A673 (cell line): ENCODE measurements at regions not wholly inside any gene's neighbourhood (a gene's known extent, or its start where the extent isn't known, plus 50 kb on each side); places are given as distances from the start of the nearest gene placed in this dataset.

Experiments used
- BruUV-seq: library from RNA; stranded (reverse); fragments of 400-500 nt; replicated peaks from 2 replicates; lab custom pipeline; 2021; lab: Mats Ljungman, UMichigan
- CTCF ChIA-PET: fragments of 300-600 bp; sonication (Branson Sonifier 250); formaldehyde crosslinking; loops from one replicate; lab custom pipeline; 2022; ENCODE audit warnings: antibody characterized with exemption; lab: Charles Lee
- POLR2A ChIA-PET: fragments of 300-600 bp; sonication (Branson Sonifier 250); formaldehyde crosslinking; loops from one replicate; lab custom pipeline; 2022; ENCODE audit warnings: antibody characterized with exemption; ENCODE audit not compliant: low non-redundant PET; lab: Charles Lee
- DNase-seq: peaks from one replicate; pipeline ENCODE4 v3.0.0-alpha.2; 2015; ENCODE audit warnings: low spot score
- H3K27ac ChIP-seq: fragments of 200-600 bp; sonication (generic); 2 replicates; pipeline ENCODE4 v1.5.1; 2016; ENCODE audit warnings: mixed run types, low read depth, mild to moderate bottlenecking, mixed read lengths, antibody characterized with exemption, low read length; ENCODE audit not compliant: poor library complexity, severe bottlenecking
- H3K27me3 ChIP-seq: fragments of 200-600 bp; sonication (generic); replicated peaks from 2 replicates; pipeline ENCODE4 v1.6.1; 2017; ENCODE audit warnings: mixed run types, low read depth, mild to moderate bottlenecking, mixed read lengths, antibody characterized with exemption, low read length; ENCODE audit not compliant: insufficient read depth, poor library complexity
- H3K36me3 ChIP-seq: fragments of 200-600 bp; sonication (generic); 2 replicates; pipeline ENCODE4 v1.6.1; 2016; ENCODE audit warnings: mixed run types, mild to moderate bottlenecking, mixed read lengths, antibody characterized with exemption, low read length; ENCODE audit not compliant: insufficient read depth, poor library complexity, severe bottlenecking
- H3K4me1 ChIP-seq: fragments of 200-600 bp; sonication (generic); 2 replicates; pipeline ENCODE4 v1.6.1; 2017; ENCODE audit warnings: mixed run types, mild to moderate bottlenecking, mixed read lengths, antibody characterized with exemption, low read length; ENCODE audit not compliant: insufficient read depth, poor library complexity, severe bottlenecking
- H3K4me3 ChIP-seq: fragments of 200-600 bp; sonication (generic); 2 replicates; pipeline ENCODE4 v1.5.1; 2016; ENCODE audit warnings: low read depth, mixed run types, mild to moderate bottlenecking, mixed read lengths, low read length; ENCODE audit not compliant: poor library complexity, severe bottlenecking
- H3K9me3 ChIP-seq: fragments of 200-600 bp; sonication (generic); 2 replicates; pipeline ENCODE4 v1.6.1; 2016; ENCODE audit warnings: mixed run types, low read depth, mild to moderate bottlenecking, mixed read lengths, antibody characterized with exemption, low read length; ENCODE audit not compliant: poor library complexity, severe bottlenecking
- EZH2 ChIP-seq: fragments of 200-600 bp; sonication (generic); IDR thresholded peaks from 2 replicates; pipeline ENCODE4 v1.6.1; 2017; ENCODE audit warnings: borderline replicate concordance, low read depth, mild to moderate bottlenecking, mixed read lengths, antibody characterized with exemption, low read length; ENCODE audit not compliant: poor library complexity, severe bottlenecking
- intact Hi-C: fragments of 100-400 bp; cut with micrococcal nuclease; formaldehyde crosslinking; loops from one replicate; pipeline ENCODE4 v1.10.0; 2022; ENCODE audit not compliant: unreplicated experiment
- TF ChIP-seq, protein P1 (sequence below): fragments of 300-800, 200-600 bp; sonication (generic); conservative IDR thresholded peaks from 2 replicates; pipeline ENCODE4 v1.5.1; 2017; ENCODE audit warnings: low read depth, mild to moderate bottlenecking, antibody characterized with exemption, low read length, moderate library complexity, mixed read lengths

DNA sequence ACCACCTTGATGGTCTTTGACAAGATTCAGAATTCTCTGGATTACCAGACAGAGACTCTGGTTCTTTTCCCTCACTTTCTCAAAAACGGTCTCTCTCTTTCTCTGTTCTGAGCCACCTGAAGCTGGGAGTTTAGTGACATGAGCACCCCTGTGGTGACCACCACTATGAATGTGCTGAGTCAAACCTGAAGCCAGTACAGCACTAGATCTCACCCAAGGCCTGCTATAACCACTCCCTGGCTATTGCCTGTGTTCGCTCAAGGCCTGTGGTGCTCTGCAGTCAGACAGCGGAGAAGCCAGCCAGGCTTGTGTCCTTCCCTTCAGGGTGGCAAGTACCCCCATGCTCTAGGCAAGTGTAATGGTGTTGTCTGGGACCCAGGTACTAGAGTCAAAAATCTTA is 828.9 kb upstream of the NXPH2 start:
- TF ChIP-seq, protein P1, sequence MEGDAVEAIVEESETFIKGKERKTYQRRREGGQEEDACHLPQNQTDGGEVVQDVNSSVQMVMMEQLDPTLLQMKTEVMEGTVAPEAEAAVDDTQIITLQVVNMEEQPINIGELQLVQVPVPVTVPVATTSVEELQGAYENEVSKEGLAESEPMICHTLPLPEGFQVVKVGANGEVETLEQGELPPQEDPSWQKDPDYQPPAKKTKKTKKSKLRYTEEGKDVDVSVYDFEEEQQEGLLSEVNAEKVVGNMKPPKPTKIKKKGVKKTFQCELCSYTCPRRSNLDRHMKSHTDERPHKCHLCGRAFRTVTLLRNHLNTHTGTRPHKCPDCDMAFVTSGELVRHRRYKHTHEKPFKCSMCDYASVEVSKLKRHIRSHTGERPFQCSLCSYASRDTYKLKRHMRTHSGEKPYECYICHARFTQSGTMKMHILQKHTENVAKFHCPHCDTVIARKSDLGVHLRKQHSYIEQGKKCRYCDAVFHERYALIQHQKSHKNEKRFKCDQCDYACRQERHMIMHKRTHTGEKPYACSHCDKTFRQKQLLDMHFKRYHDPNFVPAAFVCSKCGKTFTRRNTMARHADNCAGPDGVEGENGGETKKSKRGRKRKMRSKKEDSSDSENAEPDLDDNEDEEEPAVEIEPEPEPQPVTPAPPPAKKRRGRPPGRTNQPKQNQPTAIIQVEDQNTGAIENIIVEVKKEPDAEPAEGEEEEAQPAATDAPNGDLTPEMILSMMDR: no peak
- no peak for TF ChIP-seq EZH2
- no peaks in the 10 kb centered on the region for H3K27me3 ChIP-seq
- no TSS peak for BruUV-seq
- no peaks in the 10 kb centered on the region for H3K9me3 ChIP-seq
- ChIA-PET CTCF (no interaction called here), POLR2A (no interaction called here)
- DNase-seq: no peak
- H3K4me1 ChIP-seq: no peaks in the 10 kb centered on the region
- H3K27ac ChIP-seq: no peak overlapping the region
- no peaks in the 10 kb centered on the region for H3K36me3 ChIP-seq
- intact Hi-C loops: no loop called here
- H3K4me3 ChIP-seq: no peak overlapping the region

DNA sequence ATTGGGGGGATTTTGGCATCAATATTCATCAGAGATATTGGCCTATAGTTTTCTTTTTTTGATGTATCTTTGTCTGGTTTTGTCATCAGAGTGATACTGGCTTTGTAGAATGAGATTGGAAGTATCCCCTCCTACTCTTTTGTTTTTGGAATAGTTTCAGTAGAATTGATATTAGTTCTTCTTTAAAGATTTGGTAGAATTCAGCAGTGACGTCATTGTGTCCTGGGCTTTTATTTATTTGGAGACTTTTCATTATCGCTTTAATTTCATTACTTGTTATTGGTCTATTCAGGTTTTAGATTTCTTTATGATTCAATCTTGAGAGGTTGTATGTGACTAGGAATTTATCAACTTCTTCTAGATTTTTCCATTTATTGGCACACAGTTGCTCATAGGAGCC is 825.5 kb upstream of the NXPH2 start:
- no peaks in the 10 kb centered on the region for H3K36me3 ChIP-seq
- H3K27ac ChIP-seq: no peak overlapping the region
- ChIA-PET CTCF (no interaction called here), POLR2A (no interaction called here)
- no peak for DNase-seq
- no peaks in the 10 kb centered on the region for H3K27me3 ChIP-seq
- intact Hi-C loops: no loop called here
- H3K9me3 ChIP-seq: no peaks in the 10 kb centered on the region
- no peak overlapping the region for H3K4me3 ChIP-seq
- TF ChIP-seq, protein P1: no peak
- TF ChIP-seq EZH2: no peak
- H3K4me1 ChIP-seq: no peaks in the 10 kb centered on the region
- no TSS peak for BruUV-seq

DNA sequence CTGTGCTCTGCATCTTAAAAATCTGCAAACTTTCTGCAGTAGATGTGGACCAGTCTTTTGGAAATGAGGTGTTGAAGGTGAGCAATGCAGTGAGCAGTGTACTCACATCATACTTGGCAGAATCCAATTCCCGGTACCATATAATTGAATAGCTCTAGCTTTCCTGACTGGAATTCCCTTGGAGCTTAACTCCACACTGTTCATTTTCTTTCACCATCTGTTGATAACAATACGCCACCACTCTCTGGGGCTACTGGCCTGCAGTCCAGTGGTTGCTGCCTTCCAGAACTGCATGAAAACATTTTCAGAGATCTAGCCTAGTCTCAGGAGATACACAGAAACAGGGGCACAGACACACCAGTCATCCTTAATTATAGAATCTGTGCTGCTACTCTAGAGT is 820.0 kb upstream of the NXPH2 start:
- no TSS peak for BruUV-seq
- CTCF ChIA-PET: no interaction called here
- POLR2A ChIA-PET: no interaction called here

More for the DNA sequence above, 820.0 kb upstream of the NXPH2 start:
- H3K27me3 ChIP-seq: no peaks in the 10 kb centered on the region
- no peak overlapping the region for H3K4me3 ChIP-seq
- no peak for TF ChIP-seq EZH2
- TF ChIP-seq, protein P1: no peak
- H3K27ac ChIP-seq: no peak overlapping the region
- no peaks in the 10 kb centered on the region for H3K9me3 ChIP-seq
- H3K36me3 ChIP-seq: no peaks in the 10 kb centered on the region
- H3K4me1 ChIP-seq: no peaks in the 10 kb centered on the region
- intact Hi-C loops: no loop called here
- DNase-seq: no peak
